ENCODE measurements at regions not wholly inside any gene's neighbourhood (a gene's known extent, or its start where the extent isn't known, plus 50 kb on each side); places are given as distances from the start of the nearest gene placed in this dataset.
"Not testable (repeated sequence)": the region's sequence is repeated elsewhere in the genome, so short reads cannot be mapped to it uniquely, and the experiment has no call there.

- H3K36me3 ChIP-seq (ENCODE audit: insufficient read depth, low read length): no peaks in the 10 kb centered on the region
Observed at GRCh38 chr17:13099089-13099735, 81.4 kb upstream of the ELAC2 start.

GRCh38 chr17:13096291-13096690, 78.5 kb upstream of the ELAC2 start:
- no peaks in the 10 kb centered on the region for H4K20me1 ChIP-seq (ENCODE audit: insufficient read depth, low read length, poor library complexity, severe bottlenecking)
- TF ChIP-seq CTCF (conservative IDR thresholded peaks at IDR 0.05; ENCODE audit: low read length): no peak
- no peak for TF ChIP-seq EZH2phosphoT487 (IDR thresholded peaks at IDR 0.05; ENCODE audit: borderline replicate concordance)
- no peaks in the 10 kb centered on the region for H3K36me3 ChIP-seq (ENCODE audit: insufficient read depth, low read length)
- no peaks in the 10 kb centered on the region for H3K27me3 ChIP-seq (ENCODE audit: insufficient read depth, low read length, poor library complexity, severe bottlenecking)
- H3K9me3 ChIP-seq (ENCODE audit: insufficient read depth, low read depth, low read length): no peaks in the 10 kb centered on the region
- no peak overlapping the region for H2AFZ ChIP-seq (ENCODE audit: low read length)
- H3F3A ChIP-seq (ENCODE audit: low read depth): no peaks in the 10 kb centered on the region
- H3K79me2 ChIP-seq (ENCODE audit: insufficient read depth, low read length): no peaks in the 10 kb centered on the region
- no peak overlapping the region for H3K9ac ChIP-seq (ENCODE audit: low read depth, low read length, poor library complexity, severe bottlenecking)
- no peak overlapping the region for H3K4me2 ChIP-seq (ENCODE audit: low read depth, low read length, poor library complexity, severe bottlenecking)
- no peaks in the 10 kb centered on the region for H3K9me2 ChIP-seq (replicated peaks; ENCODE audit: low read depth, low read length)
- H3K4me3 ChIP-seq (ENCODE audit: low read length, poor library complexity, severe bottlenecking): no peak overlapping the region
- H3K4me1 ChIP-seq (ENCODE audit: insufficient read depth, low read length, poor library complexity, severe bottlenecking): no peaks in the 10 kb centered on the region

More at GRCh38 chr17:13099089-13099735, 81.4 kb upstream of the ELAC2 start:
- Histone ChIP-seq H3F3A (ENCODE audit: low read depth) (no peaks in the 10 kb centered on the region), H3K4me2 (ENCODE audit: low read depth, low read length, poor library complexity, severe bottlenecking) (no peak overlapping the region), H3K4me1 (ENCODE audit: insufficient read depth, low read length, poor library complexity, severe bottlenecking) (no peaks in the 10 kb centered on the region), H4K20me1 (ENCODE audit: insufficient read depth, low read length, poor library complexity, severe bottlenecking) (no peaks in the 10 kb centered on the region), H3K79me2 (ENCODE audit: insufficient read depth, low read length) (no peaks in the 10 kb centered on the region), H2AFZ (ENCODE audit: low read length) (no peak overlapping the region), H3K9me2 (replicated peaks; ENCODE audit: low read depth, low read length) (no peaks in the 10 kb centered on the region), H3K9ac (ENCODE audit: low read depth, low read length, poor library complexity, severe bottlenecking) (no peak overlapping the region), H3K27me3 (ENCODE audit: insufficient read depth, low read length, poor library complexity, severe bottlenecking) (no peaks in the 10 kb centered on the region), H3K9me3 (ENCODE audit: insufficient read depth, low read depth, low read length) (peaks cover 8% of the 10 kb centered on the region; the same call in 1 of the 2 replicates), H3K4me3 (ENCODE audit: low read length, poor library complexity, severe bottlenecking) (no peak overlapping the region)
- TF ChIP-seq CTCF (conservative IDR thresholded peaks at IDR 0.05; ENCODE audit: low read length): no peak
- TF ChIP-seq EZH2phosphoT487 (IDR thresholded peaks at IDR 0.05; ENCODE audit: borderline replicate concordance): no peak

GRCh38 chr17:13092010-13092409, 74.2 kb upstream of the ELAC2 start:
- H2AFZ ChIP-seq (ENCODE audit: low read length); H3K4me3 ChIP-seq (ENCODE audit: low read length, poor library complexity, severe bottlenecking); H3K9me3 ChIP-seq (ENCODE audit: insufficient read depth, low read depth, low read length); H3K9ac ChIP-seq (ENCODE audit: low read depth, low read length, poor library complexity, severe bottlenecking); H3K9me2 ChIP-seq (replicated peaks; ENCODE audit: low read depth, low read length); H3F3A ChIP-seq (ENCODE audit: low read depth); H4K20me1 ChIP-seq (ENCODE audit: insufficient read depth, low read length, poor library complexity, severe bottlenecking); H3K4me1 ChIP-seq (ENCODE audit: insufficient read depth, low read length, poor library complexity, severe bottlenecking); H3K27me3 ChIP-seq (ENCODE audit: insufficient read depth, low read length, poor library complexity, severe bottlenecking); H3K36me3 ChIP-seq (ENCODE audit: insufficient read depth, low read length); H3K79me2 ChIP-seq (ENCODE audit: insufficient read depth, low read length); H3K4me2 ChIP-seq (ENCODE audit: low read depth, low read length, poor library complexity, severe bottlenecking): not testable (repeated sequence)

GRCh38 chr17:13088666-13089065, 70.8 kb upstream of the ELAC2 start:
- H3K4me2 ChIP-seq (ENCODE audit: low read depth, low read length, poor library complexity, severe bottlenecking): no peak overlapping the region
- no peak overlapping the region for H3K4me3 ChIP-seq (ENCODE audit: low read length, poor library complexity, severe bottlenecking)
- no peak overlapping the region for H2AFZ ChIP-seq (ENCODE audit: low read length)
- no peaks in the 10 kb centered on the region for H3K9me2 ChIP-seq (replicated peaks; ENCODE audit: low read depth, low read length)
- H3K4me1 ChIP-seq (ENCODE audit: insufficient read depth, low read length, poor library complexity, severe bottlenecking): no peaks in the 10 kb centered on the region
- no peaks in the 10 kb centered on the region for H4K20me1 ChIP-seq (ENCODE audit: insufficient read depth, low read length, poor library complexity, severe bottlenecking)
- no peaks in the 10 kb centered on the region for H3K27me3 ChIP-seq (ENCODE audit: insufficient read depth, low read length, poor library complexity, severe bottlenecking)
- H3K79me2 ChIP-seq (ENCODE audit: insufficient read depth, low read length): no peaks in the 10 kb centered on the region
- TF ChIP-seq EZH2phosphoT487 (IDR thresholded peaks at IDR 0.05; ENCODE audit: borderline replicate concordance) (no peak), CTCF (conservative IDR thresholded peaks at IDR 0.05; ENCODE audit: low read length) (no peak)
- H3K36me3 ChIP-seq (ENCODE audit: insufficient read depth, low read length): no peaks in the 10 kb centered on the region
- no peaks in the 10 kb centered on the region for H3F3A ChIP-seq (ENCODE audit: low read depth)
- peaks cover 2% of the 10 kb centered on the region; the same call in 1 of the 2 replicates for H3K9me3 ChIP-seq (ENCODE audit: insufficient read depth, low read depth, low read length)
- no peak overlapping the region for H3K9ac ChIP-seq (ENCODE audit: low read depth, low read length, poor library complexity, severe bottlenecking)
